OCI-LY3 (cell line): ENCODE measurements at regions not wholly inside any gene's neighbourhood (a gene's known extent, or its start where the extent isn't known, plus 50 kb on each side); places are given as distances from the start of the nearest gene placed in this dataset.

Experiments used
- H2AFZ ChIP-seq: fragments of 200-600, 300-600 bp; shearing (Covaris generic); 2 replicates; pipeline ENCODE4 v1.6.0; 2014; ENCODE audit warnings: antibody characterized with exemption, low read depth, low read length
- H3K27ac ChIP-seq: fragments of 200-600, 300-600 bp; sonication (generic); 2 replicates; pipeline ENCODE4 v1.5.1; 2014; ENCODE audit warnings: mild to moderate bottlenecking, low read length, moderate library complexity, mixed read lengths
- H3K27me3 ChIP-seq: fragments of 200-600, 300-600 bp; sonication (generic); 2 replicates; pipeline ENCODE4 v1.6.1; 2014; ENCODE audit warnings: low read depth, low read length, mixed read lengths
- H3K36me3 ChIP-seq: fragments of 200-600, 300-600 bp; sonication (generic); replicated peaks from 2 replicates; pipeline ENCODE3; 2014; ENCODE audit warnings: low read depth, low read length, mixed read lengths
- H3K4me1 ChIP-seq: fragments of 300-600, 200-600 bp; sonication (generic); 2 replicates; pipeline ENCODE4 v1.6.1; 2014; ENCODE audit warnings: low read length, mixed read lengths
- H3K4me2 ChIP-seq: fragments of 200-600, 300-600 bp; sonication (generic); 2 replicates; pipeline ENCODE4 v1.6.1; 2014; ENCODE audit warnings: low read length, mixed read lengths
- H3K4me3 ChIP-seq: fragments of 300-600, 200-600 bp; sonication (generic); 2 replicates; pipeline ENCODE4 v1.5.1; 2014; ENCODE audit warnings: antibody characterized with exemption, mild to moderate bottlenecking, low read length, moderate library complexity
- H3K79me2 ChIP-seq: fragments of 300-600, 200-600 bp; shearing (Covaris generic); 2 replicates; pipeline ENCODE4 v1.6.1; 2014; ENCODE audit warnings: mild to moderate bottlenecking, low read length, mixed read lengths
- H3K9ac ChIP-seq: fragments of 300-600, 200-600 bp; shearing (Covaris generic); 2 replicates; pipeline ENCODE4 v1.6.0; 2014; ENCODE audit warnings: mild to moderate bottlenecking, low read length, moderate library complexity
- H3K9me3 ChIP-seq: fragments of 200-600, 300-600 bp; shearing (Covaris generic); 2 replicates; pipeline ENCODE4 v1.6.1; 2014; ENCODE audit warnings: low read length, mixed read lengths; ENCODE audit not compliant: insufficient read depth
- H4K20me1 ChIP-seq: fragments of 200-600, 300-600 bp; sonication (generic); 2 replicates; pipeline ENCODE4 v1.6.1; 2016; ENCODE audit warnings: low read length, mixed read lengths; ENCODE audit not compliant: insufficient read depth
- CTCF ChIP-seq: fragments of 200-600, 300-600 bp; sonication (generic); IDR thresholded peaks from 2 replicates; pipeline ENCODE4 v1.5.1; 2014; ENCODE audit warnings: antibody characterized with exemption, low read length, low read depth
- EZH2phosphoT487 ChIP-seq: fragments of 200-600 bp; shearing (Covaris generic); IDR thresholded peaks from 2 replicates; pipeline ENCODE4 v1.6.1; 2018; ENCODE audit warnings: antibody characterized with exemption, mixed run types, low read depth

DNA sequence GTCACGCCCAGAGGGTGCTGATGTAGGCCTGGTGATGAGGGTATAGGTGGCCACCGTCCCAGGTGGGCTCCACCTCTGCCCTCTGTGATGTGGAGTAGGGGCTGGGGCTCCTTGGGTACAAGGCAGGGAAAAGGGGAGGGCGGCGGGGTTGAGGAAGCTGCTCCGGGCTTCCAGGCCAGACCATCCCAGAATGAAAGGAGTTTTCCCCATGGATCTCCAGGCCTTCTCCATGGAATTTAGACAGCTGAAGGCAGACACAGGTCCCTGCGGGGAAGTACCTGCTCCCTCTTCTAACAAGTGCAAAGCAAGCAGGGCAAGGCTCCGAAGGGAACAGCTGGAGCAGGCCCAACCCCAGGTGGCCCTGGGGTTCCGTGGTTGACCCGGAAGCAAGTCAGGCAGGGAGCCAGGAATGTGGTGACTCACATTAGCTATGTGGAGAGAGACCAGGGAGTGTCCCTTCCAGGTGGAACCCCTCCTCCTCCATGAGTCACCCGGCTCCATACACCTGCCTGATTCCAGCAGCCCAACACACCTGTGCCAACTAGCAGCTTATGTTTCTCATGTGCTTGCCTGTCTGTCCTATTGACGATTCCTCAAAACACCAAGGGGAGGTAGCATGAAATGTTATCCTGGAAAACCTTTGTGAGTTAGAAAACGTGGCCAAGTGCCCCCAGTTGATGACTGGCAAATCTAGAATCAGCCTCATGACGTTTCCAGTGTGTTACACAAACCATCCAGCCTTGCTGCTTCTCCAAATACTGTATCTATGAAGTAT, 59.7 kb upstream of the SNX9 start:
- Histone ChIP-seq H3K9ac (no peak overlapping the region), H4K20me1 (no peaks in the 10 kb centered on the region; the same call in 1 of the 2 replicates), H3K27me3 (peaks cover 47% of the 10 kb centered on the region), H3K36me3 (no peaks in the 10 kb centered on the region), H2AFZ (no peak overlapping the region), H3K79me2 (no peaks in the 10 kb centered on the region), H3K4me2 (peak overlapping the region; percentile 83), H3K9me3 (no peaks in the 10 kb centered on the region), H3K4me1 (peaks cover 63% of the 10 kb centered on the region), H3K27ac (0 out of 2 replicates have a peak overlapping the region, but pooled peaks have one; percentile 63), H3K4me3 (peak overlapping the region; percentile 65)
- TF ChIP-seq EZH2phosphoT487 (no peak), CTCF (no peak)

GRCh38 chr6:157763904-157764177, 59.2 kb upstream of the SNX9 start:
- H3K4me2 ChIP-seq = peak overlapping the region; percentile 83
- no peak overlapping the region for H2AFZ ChIP-seq
- no peaks in the 10 kb centered on the region for H3K9me3 ChIP-seq
- H3K36me3 ChIP-seq = no peaks in the 10 kb centered on the region
- H3K27ac ChIP-seq = peak overlapping the region; percentile 63
- H3K4me1 ChIP-seq = peaks cover 68% of the 10 kb centered on the region
- H3K4me3 ChIP-seq = peak overlapping the region; percentile 65
- no peaks in the 10 kb centered on the region for H3K79me2 ChIP-seq
- peaks cover 42% of the 10 kb centered on the region for H3K27me3 ChIP-seq
- no peaks in the 10 kb centered on the region; the same call in 1 of the 2 replicates for H4K20me1 ChIP-seq
- TF ChIP-seq CTCF = no peak
- TF ChIP-seq EZH2phosphoT487 = no peak
- no peak overlapping the region for H3K9ac ChIP-seq

DNA sequence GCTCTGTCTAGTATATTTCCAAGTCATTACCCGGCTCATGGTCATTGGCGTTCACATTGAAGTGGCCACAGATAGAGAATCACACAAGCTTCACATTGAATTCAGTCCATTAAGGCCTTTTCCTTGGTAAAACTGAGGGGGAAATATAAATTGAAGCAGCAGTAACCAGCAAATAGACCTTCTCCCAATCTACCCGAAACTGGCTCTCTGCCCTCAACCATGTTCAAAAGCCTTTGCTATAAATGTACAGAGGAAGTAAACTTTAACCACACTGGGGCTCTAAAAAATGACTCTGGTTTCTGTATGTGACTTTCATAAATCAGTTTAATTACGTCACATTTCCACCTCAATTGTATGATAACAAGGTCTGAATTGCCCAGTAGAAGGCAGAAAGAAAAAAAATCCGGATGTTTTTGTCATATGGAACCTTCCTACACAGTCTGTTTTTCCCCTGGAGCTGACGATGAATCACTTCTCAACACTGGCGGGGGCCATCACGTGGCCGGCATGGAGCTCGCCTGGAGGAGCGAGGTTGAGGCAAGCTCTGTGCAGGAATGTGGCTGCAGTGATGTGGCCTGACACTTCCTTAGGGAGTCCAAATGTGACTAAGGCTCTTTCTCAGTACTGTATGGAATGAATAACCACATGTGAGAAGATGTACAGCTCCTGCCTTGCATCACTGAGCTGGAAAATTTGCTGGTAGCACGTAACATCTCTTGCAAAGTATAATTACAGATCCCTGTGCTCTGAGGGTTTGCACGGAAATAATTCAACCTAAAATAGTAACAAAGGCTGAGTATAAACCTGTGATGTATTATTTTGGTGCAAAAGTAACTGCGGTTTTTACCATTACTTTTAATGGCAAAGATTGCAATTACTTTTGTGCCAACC, 58.6 kb upstream of the SNX9 start:
- peak overlapping the region; percentile 65 for H3K4me3 ChIP-seq
- H3K79me2 ChIP-seq = no peaks in the 10 kb centered on the region
- peak overlapping the region; percentile 63 for H3K27ac ChIP-seq
- TF ChIP-seq EZH2phosphoT487 (0 out of 2 replicates have a peak, but pooled peaks have one; percentile 35), CTCF (no peak)
- H4K20me1 ChIP-seq = no peaks in the 10 kb centered on the region; the same call in 1 of the 2 replicates
- peak overlapping the region; percentile 83 for H3K4me2 ChIP-seq
- peaks cover 38% of the 10 kb centered on the region for H3K27me3 ChIP-seq
- H3K9ac ChIP-seq = no peak overlapping the region
- H3K4me1 ChIP-seq = peaks cover 74% of the 10 kb centered on the region
- H2AFZ ChIP-seq = no peak overlapping the region
- no peaks in the 10 kb centered on the region for H3K9me3 ChIP-seq
- H3K36me3 ChIP-seq = no peaks in the 10 kb centered on the region
